Caco-2 (cell line): ENCODE measurements at regions not wholly inside any gene's neighbourhood (a gene's known extent, or its start where the extent isn't known, plus 50 kb on each side); places are given as distances from the start of the nearest gene placed in this dataset.
"Not testable (repeated sequence)": the region's sequence is repeated elsewhere in the genome, so short reads cannot be mapped to it uniquely, and the experiment has no call there.

Experiments
- BruUV-seq: library from RNA; stranded (reverse); fragments of 400-500 nt; replicated peaks from 2 replicates; lab custom pipeline; 2021; lab: Mats Ljungman, UMichigan
- CTCF ChIA-PET: fragments of 300-600 bp; sonication (Branson Sonifier 250); formaldehyde crosslinking; loops from one replicate; lab custom pipeline; 2022; ENCODE audit warnings: antibody characterized with exemption; lab: Charles Lee
- POLR2A ChIA-PET: fragments of 300-600 bp; sonication (Branson Sonifier 250); formaldehyde crosslinking; loops from one replicate; lab custom pipeline; 2022; ENCODE audit warnings: antibody characterized with exemption; lab: Charles Lee
- DNase-seq, 2 experiments: peaks; one replicate each; pipeline versions ENCODE4 v3.0.0 to v3.0.0-alpha.2; 2020 to 2022
- H3K27me3 ChIP-seq: replicated peaks from 2 replicates; pipeline ENCODE4 v1.6.0; 2011; ENCODE audit warnings: low read length; ENCODE audit not compliant: control insufficient read depth, insufficient read depth
- H3K36me3 ChIP-seq: 2 replicates; pipeline ENCODE4 v1.5.1; 2011; ENCODE audit warnings: low read length; ENCODE audit not compliant: control insufficient read depth, insufficient read depth
- H3K4me1 ChIP-seq: fragments of 250-450 bp; sonication (Bioruptor Pico); 2 replicates; pipeline ENCODE4 v1.5.1; 2020; ENCODE audit warnings: mild to moderate bottlenecking
- H3K4me3 ChIP-seq: 2 replicates; pipeline ENCODE4 v1.5.1; 2011; ENCODE audit warnings: low read depth, mild to moderate bottlenecking, control low read depth, low read length
- H3K9me3 ChIP-seq: fragments of 250-450 bp; sonication (Bioruptor Pico); 2 replicates; pipeline ENCODE4 v1.5.1; 2020; ENCODE audit warnings: mild to moderate bottlenecking, moderate library complexity
- H3K27ac Mint-ChIP-seq: one replicate; pipeline ENCODE4 v1.8.0; 2022; ENCODE audit warnings: mixed read lengths; ENCODE audit not compliant: unreplicated experiment
- H3K27me3 Mint-ChIP-seq: one replicate; pipeline ENCODE4 v1.8.0; 2022; ENCODE audit warnings: mixed read lengths; ENCODE audit not compliant: insufficient read depth, unreplicated experiment
- H3K36me3 Mint-ChIP-seq: one replicate; pipeline ENCODE4 v1.8.0; 2022; ENCODE audit warnings: mild to moderate bottlenecking, mixed read lengths; ENCODE audit not compliant: insufficient read depth, unreplicated experiment
- H3K4me1 Mint-ChIP-seq: one replicate; pipeline ENCODE4 v1.8.0; 2022; ENCODE audit warnings: low read depth, mixed read lengths; ENCODE audit not compliant: unreplicated experiment
- H3K4me3 Mint-ChIP-seq: one replicate; pipeline ENCODE4 v1.8.0; 2022; ENCODE audit warnings: mild to moderate bottlenecking, moderate library complexity, mixed read lengths; ENCODE audit not compliant: unreplicated experiment
- H3K9me3 Mint-ChIP-seq: one replicate; pipeline ENCODE4 v1.8.0; 2022; ENCODE audit warnings: mixed read lengths; ENCODE audit not compliant: unreplicated experiment
- CTCF ChIP-seq, 2 experiments: fragments of 200-600 bp in 1 of 2; IDR thresholded peaks; 1 replicate in 1 of 2; 2 replicates in 1 of 2; pipeline versions ENCODE4 v1.5.1 to v1.8.0; 2011 to 2022; ENCODE audit warnings: antibody characterized with exemption in 1 of 2, control low read depth in 1 of 2, inconsistent platforms in 1 of 2, low read depth in 1 of 2, low read length in 1 of 2, mild to moderate bottlenecking in 1 of 2, moderate library complexity in 1 of 2; ENCODE audit not compliant: insufficient read depth in 1 of 2, severe bottlenecking in 1 of 2, unreplicated experiment in 1 of 2
- intact Hi-C: fragments of 100-400 bp; cut with micrococcal nuclease; formaldehyde crosslinking; loops from one replicate; pipeline ENCODE4 v1.10.0; 2022; ENCODE audit not compliant: unreplicated experiment

GRCh38 chr5:109546461-109546860, 136.7 kb upstream of the PJA2 start:
- BruUV-seq, result no TSS peak
- H3K36me3 ChIP-seq, result no peaks in the 10 kb centered on the region
- TF ChIP-seq CTCF (IDR thresholded peaks at IDR 0.05; ENCODE audit: insufficient read depth in 1 of 2, low read depth in 1 of 2, low read length in 1 of 2, severe bottlenecking in 1 of 2, unreplicated experiment in 1 of 2), result no peak

GRCh38 chr5:109544873-109545272, 135.1 kb upstream of the PJA2 start:
- H3K4me3 ChIP-seq, CTCF ChIA-PET, H3K27ac Mint-ChIP-seq, H3K9me3 ChIP-seq, H3K27me3 Mint-ChIP-seq, POLR2A ChIA-PET, DNase-seq, H3K27me3 ChIP-seq, intact Hi-C loops, H3K36me3 Mint-ChIP-seq, H3K36me3 ChIP-seq, H3K4me3 Mint-ChIP-seq, BruUV-seq, H3K4me1 Mint-ChIP-seq, H3K4me1 ChIP-seq: not testable (repeated sequence)
- H3K9me3 Mint-ChIP-seq, result peaks cover 14% of the 10 kb centered on the region

More at GRCh38 chr5:109546461-109546860, 136.7 kb upstream of the PJA2 start:
- Histone ChIP-seq H3K4me1 (no peaks in the 10 kb centered on the region), H3K9me3 (no peaks in the 10 kb centered on the region; the same call in 1 of the 2 replicates), H3K4me3 (no peak overlapping the region), H3K27me3 (no peaks in the 10 kb centered on the region)
- Mint-ChIP-seq H3K36me3 (no peaks in the 10 kb centered on the region), H3K27me3 (peaks cover 4% of the 10 kb centered on the region), H3K4me3 (no peak overlapping the region), H3K27ac (no peak overlapping the region), H3K9me3 (peaks cover 10% of the 10 kb centered on the region), H3K4me1 (no peaks in the 10 kb centered on the region)
- intact Hi-C loops, result no loop called here
- ChIA-PET CTCF (no interaction called here), POLR2A (no interaction called here)
- no peak for DNase-seq

GRCh38 chr5:109538692-109539091, 128.9 kb upstream of the PJA2 start:
- H3K36me3 Mint-ChIP-seq, BruUV-seq, H3K27ac Mint-ChIP-seq, H3K4me3 ChIP-seq, H3K4me3 Mint-ChIP-seq, DNase-seq, H3K27me3 ChIP-seq, H3K4me1 ChIP-seq, H3K4me1 Mint-ChIP-seq, POLR2A ChIA-PET, H3K9me3 ChIP-seq, intact Hi-C loops, H3K36me3 ChIP-seq: not testable (repeated sequence)
- CTCF ChIA-PET, result interaction anchor here (0.6 kb wide), 1 partner anchor 129 kb away, joined by 3 read pairs; no protein-coding TSS in a partner anchor
- H3K9me3 Mint-ChIP-seq, result peaks cover 16% of the 10 kb centered on the region
- H3K27me3 Mint-ChIP-seq, result peaks cover 13% of the 10 kb centered on the region

- H3K4me3 Mint-ChIP-seq, intact Hi-C loops, H3K9me3 Mint-ChIP-seq, H3K36me3 ChIP-seq, H3K36me3 Mint-ChIP-seq, H3K27ac Mint-ChIP-seq, CTCF ChIA-PET, H3K9me3 ChIP-seq, H3K4me1 Mint-ChIP-seq, H3K27me3 ChIP-seq, POLR2A ChIA-PET, DNase-seq, H3K27me3 Mint-ChIP-seq, H3K4me3 ChIP-seq, BruUV-seq: not testable (repeated sequence)
- H3K4me1 ChIP-seq, result peaks cover 13% of the 10 kb centered on the region; the same call in 1 of the 2 replicates
These were observed 125.3 kb upstream of the PJA2 start for GRCh38 chr5:109535090-109535489.
